Hematopoietic multipotent progenitor cell treated with erythropoietin and hydrocortisone succinate and interleukin-3 and kit ligand, for 4 days (in vitro differentiated cells): ENCODE measurements at regions not wholly inside any gene's neighbourhood (a gene's known extent, or its start where the extent isn't known, plus 50 kb on each side); places are given as distances from the start of the nearest gene placed in this dataset.
"Not testable (repeated sequence)": the region's sequence is repeated elsewhere in the genome, so short reads cannot be mapped to it uniquely, and the experiment has no call there.

Experiments
- DNase-seq: peaks from one replicate; pipeline ENCODE4 v3.0.0-alpha.2; 2015

- peak; percentile 57 for DNase-seq
These were observed 88.1 kb upstream of the RET start for GRCh38 chr10:42988517-42989395.

GRCh38 chr10:42989481-42989921, 87.4 kb upstream of the RET start:
- DNase-seq: no peak

- no peak for DNase-seq
These were observed 86.7 kb upstream of the RET start for GRCh38 chr10:42990016-42990720.

DNA sequence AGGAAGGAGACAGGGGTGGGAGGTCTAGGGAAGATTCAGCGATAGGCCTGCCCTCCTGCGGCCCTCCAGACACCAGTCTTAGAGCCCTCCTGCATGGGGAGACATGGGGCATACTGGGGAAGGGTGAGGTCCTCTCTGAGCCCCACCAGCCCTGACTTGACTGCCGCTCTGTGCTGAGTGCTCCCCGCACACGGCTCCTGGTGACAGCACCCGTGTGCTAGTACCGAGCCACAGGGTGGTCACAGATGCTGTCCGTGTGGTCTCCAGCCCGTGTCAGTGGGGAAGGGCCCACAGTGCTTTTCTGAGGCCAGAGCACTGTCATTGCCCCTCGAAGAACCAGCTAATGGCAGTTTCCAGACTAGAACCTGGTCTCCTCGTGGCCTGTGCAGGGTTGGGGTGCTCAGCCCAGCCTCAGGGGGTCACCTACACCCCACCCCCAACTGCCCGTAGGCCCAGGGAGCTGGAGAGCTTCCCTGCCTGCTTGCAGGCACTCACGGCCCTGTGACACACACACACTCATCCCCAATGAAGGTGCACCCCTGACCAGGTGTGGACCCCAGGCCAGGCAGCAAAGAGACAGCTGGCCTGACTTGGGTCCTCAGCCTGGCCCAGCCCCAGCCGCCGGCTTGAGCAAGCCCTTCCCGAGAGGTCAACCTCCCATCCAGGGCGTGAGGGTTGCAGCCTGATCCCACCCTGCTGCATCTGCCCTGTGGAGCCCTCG, 86.0 kb upstream of the RET start:
- no peak for DNase-seq

GRCh38 chr10:42991442-42992098, 85.3 kb upstream of the RET start:
- DNase-seq: no peak

DNA sequence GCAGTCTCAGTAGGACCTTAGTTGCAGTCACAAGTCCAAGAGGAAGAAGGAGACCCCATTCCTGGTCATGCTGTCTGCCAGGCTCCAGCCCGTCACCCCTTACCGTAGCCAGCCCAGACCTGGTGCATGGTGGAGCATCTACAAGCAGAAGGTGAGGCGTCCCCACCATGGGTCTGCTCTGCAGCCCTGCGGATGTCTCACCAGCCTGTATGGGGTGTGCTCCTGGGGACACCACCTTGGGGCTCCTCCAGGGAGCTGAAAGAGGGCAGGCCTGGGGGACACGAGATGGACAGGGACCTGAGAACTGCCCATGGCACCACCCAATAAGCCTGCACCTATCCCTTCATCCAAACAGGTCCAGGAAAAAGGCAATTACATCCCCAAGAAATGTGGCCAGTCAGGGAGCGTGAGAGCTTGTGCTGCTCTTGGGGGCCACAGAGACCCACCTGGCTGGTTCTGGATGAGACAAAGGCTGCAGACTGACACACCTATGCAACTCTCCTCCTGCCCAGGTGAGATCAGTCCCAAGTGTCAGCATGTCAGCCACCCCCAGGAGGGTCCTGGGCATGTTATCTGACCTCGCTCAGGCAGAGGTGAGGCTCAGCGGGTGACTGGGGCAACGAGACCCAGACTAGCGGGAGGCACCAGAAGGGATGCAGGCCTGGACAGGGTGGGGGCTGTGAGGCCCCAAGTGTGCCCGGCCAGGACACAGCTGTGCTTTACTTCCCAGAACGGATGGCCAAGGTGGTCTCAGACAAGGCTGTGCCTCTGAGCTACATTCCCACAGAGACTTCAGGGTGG, 84.5 kb upstream of the RET start:
- DNase-seq: no peak

DNA sequence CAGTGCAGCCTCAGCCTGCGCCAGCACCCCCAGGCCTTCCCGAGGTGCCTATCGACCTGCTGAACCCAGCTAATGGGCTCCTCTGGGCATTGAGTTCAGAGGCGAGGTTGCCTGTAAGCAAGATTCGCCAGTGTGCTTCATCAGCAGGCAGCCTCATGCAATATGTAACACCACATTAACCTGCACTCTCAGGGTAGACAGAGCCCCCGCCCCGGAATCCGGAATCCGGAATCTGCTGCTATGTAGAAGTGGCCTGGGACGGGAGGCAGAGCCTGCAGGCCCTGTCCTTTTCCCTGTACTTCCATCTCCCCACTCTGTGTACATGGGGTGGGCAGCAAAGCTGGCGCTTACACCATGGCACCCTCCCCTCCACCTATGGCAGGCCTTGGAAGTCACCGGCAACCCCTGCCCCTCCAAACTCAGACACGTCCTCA, 83.9 kb upstream of the RET start:
- no peak for DNase-seq

DNA sequence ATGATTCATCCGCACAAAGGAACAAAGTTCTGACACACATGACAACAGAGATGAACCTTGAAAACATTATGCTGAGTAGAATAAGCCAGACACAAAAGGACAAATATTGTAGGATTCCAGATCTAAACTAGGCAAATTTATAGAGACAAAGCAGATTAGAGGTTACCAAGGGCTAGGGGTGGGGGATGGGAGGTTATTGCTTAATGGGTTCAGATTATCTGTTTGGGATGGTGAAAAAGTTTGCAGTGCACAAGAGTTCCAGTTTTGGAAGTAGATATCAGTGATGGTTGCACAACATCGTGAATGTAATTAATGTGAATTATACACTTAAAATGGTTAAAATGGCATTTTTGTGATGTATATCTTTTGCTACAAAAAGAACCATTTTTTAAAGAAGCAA, 82.0 kb upstream of the RET start:
- not testable (repeated sequence) for DNase-seq

DNA sequence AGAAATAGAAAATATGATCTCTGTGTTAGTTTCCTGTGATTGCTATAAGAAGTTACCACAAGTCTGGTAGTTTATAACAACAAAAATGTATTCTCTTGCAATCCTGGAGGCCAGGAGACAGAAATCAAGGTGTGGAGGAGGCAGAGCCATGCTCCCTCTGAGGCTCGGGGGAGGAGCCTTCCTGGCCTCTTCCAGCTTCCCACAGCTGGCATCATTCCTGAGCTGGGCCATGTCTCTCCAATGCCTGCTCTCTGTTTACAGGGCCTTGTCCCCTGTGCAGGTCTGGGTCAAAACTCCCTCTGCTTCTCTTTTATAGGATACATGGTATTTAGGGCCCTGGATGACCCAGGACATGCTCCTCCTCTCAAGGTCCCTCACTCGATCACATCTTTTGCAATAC, 81.3 kb upstream of the RET start:
- no peak for DNase-seq

- no peak for DNase-seq
These were observed 80.3 kb upstream of the RET start for GRCh38 chr10:42996588-42996987.

DNA sequence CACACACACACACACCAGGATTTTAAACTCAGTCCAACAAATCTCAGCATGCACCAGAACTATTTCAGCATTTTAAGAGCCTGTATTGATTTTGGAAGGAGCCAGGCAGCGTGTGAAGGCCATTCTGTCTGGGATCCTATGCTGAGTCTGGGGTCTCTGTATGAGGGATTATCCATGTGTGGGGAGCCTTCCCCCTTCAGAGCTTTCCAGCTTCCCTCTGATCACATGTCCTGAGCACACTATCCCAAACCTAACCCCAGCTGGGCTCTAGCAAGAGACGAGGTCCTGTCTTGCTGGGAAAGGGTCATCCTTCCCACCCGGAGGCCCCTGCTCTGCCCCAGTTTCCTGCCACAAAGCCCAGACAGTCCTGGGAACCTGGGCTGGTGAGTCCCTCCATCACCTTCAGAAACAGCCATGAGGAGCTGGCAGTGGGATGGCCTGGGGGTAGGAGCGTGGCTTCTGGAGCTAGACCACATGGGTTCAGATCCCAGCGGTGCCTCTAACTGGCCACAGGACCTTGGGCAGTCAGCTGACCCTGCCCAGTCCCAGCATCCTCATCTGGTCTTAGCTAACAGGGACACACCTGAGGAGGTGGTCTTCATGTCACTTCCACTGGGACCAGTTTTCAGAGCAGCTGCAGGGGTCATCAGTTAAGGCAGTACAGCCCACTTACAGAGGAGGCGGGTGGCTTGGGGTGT, 79.6 kb upstream of the RET start:
- no peak for DNase-seq

DNA sequence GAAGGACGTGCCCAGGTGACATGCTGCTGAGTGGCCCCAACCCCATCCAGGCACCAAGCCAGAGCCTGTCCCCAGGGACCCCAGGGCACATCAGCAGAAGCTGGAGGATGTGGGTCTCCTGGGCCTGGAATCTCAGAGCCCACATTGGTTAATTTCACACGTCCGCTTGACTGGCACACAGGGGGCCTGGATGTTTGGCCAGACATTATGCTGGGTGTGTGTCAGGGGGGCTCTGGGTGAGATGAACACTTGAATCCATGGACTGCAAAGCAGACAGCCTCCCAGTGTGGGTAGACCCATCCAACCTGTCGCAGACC, 79.1 kb upstream of the RET start:
- DNase-seq: no peak

DNA sequence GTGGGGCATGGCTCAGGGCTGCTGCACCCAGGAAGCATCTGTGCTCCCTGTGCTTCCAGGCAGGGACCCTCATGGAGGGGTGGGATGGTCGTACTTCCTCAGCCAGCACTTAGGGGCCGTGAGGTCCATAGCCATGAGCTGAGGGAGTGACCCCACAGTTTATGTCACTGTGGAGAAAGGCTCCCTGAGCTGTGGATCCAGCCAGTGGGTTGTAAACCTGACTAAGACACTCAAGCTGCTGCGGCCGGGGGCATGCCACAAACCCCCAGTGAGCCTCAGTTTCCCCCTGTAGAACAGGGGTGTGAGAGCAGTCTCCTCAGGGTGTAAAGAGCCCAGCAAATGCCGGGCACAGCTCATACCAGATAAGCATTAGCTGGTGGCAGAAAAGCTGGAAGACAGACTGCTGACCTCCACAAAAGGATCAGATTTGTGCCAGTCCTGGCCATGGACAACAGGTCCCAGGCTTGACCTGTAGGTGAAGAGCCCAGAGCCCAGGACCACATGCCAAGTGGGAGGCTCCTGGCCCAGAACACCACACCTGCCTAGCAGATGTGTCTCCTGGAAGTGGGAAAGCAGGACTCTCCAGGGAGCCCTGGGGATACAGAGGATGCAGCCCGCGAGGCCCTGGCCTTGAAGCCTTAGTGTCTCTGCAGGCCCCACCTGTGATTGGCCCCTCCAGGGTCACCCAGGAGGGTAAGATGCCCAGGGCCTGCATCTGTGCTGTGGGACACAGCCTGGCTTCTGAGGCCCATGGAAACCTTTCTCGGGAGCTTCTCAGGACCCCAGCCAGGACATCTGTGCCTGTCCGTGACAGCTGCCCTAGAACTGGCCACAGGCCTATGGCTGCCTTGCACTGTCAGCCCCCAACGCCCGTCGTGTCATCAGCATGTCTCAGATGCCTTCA, 78.1 kb upstream of the RET start:
- no peak for DNase-seq

DNA sequence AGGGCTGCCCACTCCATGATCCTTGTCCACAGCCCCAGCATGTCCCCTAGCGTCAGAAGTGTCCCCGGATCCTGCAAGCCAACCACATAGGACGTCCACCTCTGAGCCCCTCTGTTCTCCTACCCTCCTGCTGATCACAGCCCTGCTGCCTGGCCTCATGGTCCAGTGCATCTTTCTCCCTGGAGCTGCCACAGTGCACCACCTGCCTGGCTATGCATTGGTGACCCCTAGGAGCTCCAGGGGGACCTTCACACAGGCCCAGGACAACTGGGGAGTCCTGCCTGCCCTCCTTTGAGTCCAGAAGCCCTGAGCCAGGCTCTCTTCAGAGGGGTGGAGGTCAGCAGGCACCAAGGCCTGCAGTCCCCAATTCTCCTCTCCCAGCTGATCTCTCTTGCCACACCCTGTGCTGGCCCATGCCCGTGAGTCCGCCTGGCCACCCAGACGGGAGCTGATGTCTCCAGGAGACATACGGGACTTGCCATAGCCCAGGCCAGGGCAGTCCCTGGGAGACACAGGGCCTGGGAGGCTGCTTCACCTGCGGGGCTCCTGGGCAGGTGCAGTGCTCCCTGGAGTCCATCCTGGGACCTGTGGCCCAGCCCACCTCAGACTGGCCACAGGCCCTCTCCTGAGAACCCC, 77.4 kb upstream of the RET start:
- DNase-seq: no peak

GRCh38 chr10:43000021-43000411, 76.9 kb upstream of the RET start:
- no peak for DNase-seq

DNA sequence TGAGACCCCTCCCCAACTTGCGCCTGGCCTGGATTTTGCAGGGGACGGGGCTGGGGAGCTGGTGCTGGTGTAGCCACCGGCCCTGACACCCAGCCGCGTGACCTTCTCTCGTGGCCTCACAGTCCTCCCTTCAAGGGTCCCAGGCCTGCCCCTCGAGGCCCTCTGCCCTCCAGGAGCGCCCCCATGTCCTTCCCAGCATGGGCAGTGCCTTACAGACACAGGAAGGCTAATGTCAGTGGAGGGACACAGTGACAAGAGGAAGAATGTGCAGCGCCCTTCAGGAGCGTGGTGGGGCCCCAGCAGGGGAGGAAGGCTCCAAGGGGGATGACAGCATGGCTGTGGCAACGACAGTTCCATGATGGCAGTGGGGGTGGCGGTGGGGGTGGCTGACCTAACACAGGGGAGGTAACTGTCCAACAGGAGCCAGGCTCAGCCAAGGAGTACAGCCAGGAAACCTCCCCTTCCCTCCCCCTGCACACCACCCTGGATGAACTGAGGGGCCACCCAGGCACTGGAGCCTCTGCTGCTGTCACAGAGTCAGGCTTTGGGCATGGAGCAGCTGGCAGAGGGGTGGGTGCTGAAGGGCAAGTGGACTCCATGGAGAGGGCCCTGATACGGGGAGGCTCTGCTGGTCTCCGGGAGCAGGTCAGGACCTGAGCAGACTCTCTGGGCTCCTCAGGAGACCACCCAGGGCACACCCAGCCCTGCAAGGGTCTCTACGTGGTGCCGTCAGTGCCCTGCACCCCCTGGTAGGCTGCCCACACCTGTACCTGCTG, 76.0 kb upstream of the RET start:
- DNase-seq: no peak

DNA sequence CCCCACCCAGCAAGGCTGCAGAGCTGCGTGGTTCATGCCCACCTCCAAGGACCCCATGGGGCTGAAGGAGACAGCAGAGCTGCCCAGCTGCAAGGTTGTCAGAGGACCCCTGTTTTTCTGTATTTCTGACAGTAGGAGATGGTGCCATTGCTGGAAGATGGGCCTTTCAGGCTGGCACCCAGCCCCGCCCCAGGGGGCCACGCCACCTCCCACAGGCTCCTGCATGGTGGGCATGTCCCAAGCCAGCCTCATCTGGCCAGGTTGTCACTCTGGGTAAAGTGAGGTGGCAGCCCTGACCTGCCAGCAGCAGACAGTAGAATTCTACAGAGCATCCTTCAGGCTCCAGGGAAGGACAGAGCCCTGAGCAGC, 75.5 kb upstream of the RET start:
- DNase-seq: no peak

- DNase-seq: no peak
These were observed 74.3 kb upstream of the RET start for GRCh38 chr10:43002596-43002995.

GRCh38 chr10:43006490-43006889, 70.4 kb upstream of the RET start:
- no peak for DNase-seq
